GM12865 (cell line): ENCODE measurements at regions not wholly inside any gene's neighbourhood (a gene's known extent, or its start where the extent isn't known, plus 50 kb on each side); places are given as distances from the start of the nearest gene placed in this dataset.

ENCODE experiments used
- DNase-seq: peaks from one replicate; pipeline ENCODE4 v3.0.0; 2010; ENCODE audit warnings: low read depth
- H3K4me3 ChIP-seq: 2 replicates; pipeline ENCODE4 v1.5.1; 2011; ENCODE audit warnings: mild to moderate bottlenecking, low read depth, low read length, control low read depth
- TF ChIP-seq, protein P1 (sequence below): IDR thresholded peaks from 2 replicates; pipeline ENCODE4 v1.5.1; 2011; ENCODE audit warnings: low read length, control low read depth, low read depth, inconsistent platforms; ENCODE audit not compliant: insufficient read depth; ENCODE audit errors: missing control alignments

DNA sequence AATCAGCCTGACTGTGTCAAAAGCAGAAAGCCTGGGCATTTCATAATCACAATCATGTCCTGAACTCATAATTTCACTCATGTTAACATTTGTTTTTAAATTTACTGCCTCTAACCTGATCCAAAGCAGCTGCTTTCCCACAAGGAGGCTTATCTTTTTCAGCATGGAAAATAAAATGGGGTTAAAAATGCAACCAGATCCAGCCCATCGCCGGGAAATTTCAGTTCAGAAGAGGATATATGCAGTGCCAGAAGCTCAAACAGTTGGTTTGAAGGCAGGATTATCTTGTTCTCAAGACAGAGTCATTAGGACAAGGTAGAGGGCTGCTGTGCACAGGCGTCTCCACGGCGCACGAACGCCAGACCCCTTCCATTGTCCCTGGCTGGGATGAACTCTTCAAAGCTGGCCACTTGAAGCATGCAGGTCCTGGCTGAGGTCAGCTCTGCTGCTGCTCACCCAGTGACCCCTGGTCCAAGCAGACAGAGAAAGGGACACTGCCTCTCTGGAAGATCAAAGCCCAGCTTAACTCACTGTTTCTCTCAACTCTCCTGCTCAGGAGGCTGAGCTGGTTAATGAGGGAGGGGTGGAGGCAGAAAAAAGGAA is 191.1 kb upstream of the HEY2 start:
- TF ChIP-seq, protein P1, sequence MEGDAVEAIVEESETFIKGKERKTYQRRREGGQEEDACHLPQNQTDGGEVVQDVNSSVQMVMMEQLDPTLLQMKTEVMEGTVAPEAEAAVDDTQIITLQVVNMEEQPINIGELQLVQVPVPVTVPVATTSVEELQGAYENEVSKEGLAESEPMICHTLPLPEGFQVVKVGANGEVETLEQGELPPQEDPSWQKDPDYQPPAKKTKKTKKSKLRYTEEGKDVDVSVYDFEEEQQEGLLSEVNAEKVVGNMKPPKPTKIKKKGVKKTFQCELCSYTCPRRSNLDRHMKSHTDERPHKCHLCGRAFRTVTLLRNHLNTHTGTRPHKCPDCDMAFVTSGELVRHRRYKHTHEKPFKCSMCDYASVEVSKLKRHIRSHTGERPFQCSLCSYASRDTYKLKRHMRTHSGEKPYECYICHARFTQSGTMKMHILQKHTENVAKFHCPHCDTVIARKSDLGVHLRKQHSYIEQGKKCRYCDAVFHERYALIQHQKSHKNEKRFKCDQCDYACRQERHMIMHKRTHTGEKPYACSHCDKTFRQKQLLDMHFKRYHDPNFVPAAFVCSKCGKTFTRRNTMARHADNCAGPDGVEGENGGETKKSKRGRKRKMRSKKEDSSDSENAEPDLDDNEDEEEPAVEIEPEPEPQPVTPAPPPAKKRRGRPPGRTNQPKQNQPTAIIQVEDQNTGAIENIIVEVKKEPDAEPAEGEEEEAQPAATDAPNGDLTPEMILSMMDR, result no peak
- H3K4me3 ChIP-seq, result no peak overlapping the region
- no peak for DNase-seq

DNA sequence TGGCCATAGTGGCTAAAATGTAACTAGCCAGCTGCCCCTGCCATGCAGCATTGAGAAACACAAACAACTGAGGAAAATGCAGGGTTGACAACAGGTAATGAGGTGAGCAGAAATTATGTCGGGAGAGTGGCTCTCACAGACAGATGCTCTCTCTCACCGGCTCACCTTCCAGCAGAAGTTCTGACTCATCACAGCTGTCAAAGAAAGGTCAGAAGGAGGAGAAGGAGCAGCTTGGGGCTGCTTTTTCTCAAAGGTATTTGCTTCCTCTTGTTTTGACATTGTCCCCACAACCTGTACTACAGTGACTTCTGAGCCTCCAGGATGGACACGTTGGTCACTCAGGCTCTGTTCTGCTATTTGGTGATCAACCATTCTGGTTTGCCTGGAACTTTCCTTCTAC is 190.5 kb upstream of the HEY2 start:
- TF ChIP-seq, protein P1, result no peak
- DNase-seq, result no peak
- H3K4me3 ChIP-seq, result no peak overlapping the region

DNA sequence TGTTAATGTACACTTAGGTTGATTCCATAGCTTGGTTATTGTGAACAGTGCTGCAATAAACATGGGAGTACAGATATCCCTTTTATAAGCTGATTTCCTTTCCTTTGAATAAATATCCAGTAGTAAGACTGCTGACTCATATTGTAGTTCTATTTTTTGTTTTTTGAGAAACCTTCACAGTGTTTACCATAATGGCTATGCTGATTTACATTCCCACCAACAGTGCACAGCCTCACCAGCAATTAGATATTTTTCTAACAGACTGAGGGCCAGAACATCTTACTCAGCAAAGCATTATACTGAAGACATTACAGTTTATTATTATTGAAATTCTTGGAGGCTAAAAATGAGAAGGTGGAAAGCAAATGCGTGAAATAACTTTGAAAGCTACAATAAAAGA is 187.3 kb upstream of the HEY2 start:
- no peak overlapping the region for H3K4me3 ChIP-seq
- DNase-seq, result no peak
- TF ChIP-seq, protein P1, result no peak

DNA sequence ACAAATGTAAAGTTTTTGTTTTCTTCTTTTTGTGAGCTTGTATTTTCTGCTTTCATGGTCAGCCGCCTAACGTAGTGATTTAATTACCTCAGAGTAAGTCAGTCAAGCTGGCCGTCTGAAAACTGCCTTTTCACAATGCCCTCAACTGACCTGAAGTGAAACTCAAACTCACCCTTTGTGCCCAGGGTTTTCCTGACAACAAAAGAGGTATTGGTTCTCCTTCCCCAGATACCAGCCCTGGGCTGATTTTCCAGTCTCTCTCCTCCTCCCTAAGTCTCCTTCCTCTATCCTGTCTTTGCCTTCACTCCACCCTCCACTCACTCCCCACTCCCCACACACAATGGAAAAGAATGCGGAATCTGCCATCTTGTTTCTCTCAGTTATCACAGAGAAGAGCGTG is 184.5 kb upstream of the HEY2 start:
- no peak for DNase-seq
- no peak overlapping the region for H3K4me3 ChIP-seq
- TF ChIP-seq, protein P1, result no peak

DNA sequence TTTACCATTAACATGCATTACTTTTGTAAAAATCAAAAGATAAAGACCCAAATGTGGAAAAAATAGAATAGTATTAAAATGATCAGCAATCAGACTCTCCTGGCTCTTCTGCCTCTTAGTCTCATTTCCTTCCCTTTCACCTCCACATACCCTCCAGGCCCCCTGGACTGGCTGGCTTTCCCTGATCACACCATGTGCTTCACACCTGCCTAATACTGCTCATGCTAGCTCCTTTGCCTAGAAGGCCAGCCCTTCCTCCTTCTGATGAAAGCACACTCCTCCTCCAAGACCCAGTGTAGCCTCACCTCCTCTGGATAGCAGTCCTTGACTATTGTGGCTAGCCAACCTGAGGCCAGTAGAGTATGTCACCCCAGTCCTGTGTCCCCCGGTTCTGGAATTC is 182.0 kb upstream of the HEY2 start:
- H3K4me3 ChIP-seq, result no peak overlapping the region
- no peak for DNase-seq
- TF ChIP-seq, protein P1, result no peak

DNA sequence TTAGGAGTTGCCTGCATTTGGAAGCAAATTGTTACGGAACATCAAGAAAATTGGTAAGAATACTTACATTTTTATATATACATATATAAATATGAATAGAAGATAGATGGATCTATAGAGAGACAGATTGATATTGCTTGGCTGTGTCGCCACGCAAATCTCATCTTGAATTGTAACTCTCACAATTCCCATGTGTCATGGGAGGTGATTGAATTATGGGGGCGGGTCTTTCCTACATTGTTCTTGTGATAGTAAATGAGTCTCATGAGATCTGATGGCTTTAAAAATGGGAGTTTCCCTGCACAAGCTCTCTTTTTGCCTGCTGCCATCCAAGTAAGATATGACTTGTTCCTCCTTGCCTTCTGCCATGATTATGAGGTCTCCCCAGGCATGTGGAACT is 180.8 kb upstream of the HEY2 start:
- H3K4me3 ChIP-seq, result no peak overlapping the region
- DNase-seq, result no peak
- TF ChIP-seq, protein P1, result no peak

DNA sequence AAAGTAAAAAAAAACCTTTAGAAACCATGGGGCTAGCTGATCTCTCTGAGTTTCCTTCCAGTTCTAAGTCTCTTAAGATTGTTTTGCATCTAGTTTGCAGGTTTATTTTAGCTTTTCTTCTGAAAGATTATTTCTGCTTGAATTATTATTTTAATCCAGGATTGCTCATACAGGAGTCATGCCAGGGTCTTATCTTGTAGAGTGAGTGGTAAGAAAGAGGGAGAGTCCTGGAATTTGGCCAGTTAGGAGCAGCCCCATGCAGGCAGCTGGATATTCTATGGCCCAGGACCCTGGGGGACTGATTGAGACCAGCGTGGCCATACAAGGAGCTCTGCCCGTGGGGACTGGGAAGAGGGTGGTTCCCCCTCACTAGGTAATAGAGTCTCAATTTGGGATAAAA is 178.9 kb upstream of the HEY2 start:
- TF ChIP-seq, protein P1, result no peak
- H3K4me3 ChIP-seq, result no peak overlapping the region
- DNase-seq, result no peak
